PC-3 (cell line): ENCODE measurements at regions not wholly inside any gene's neighbourhood (a gene's known extent, or its start where the extent isn't known, plus 50 kb on each side); places are given as distances from the start of the nearest gene placed in this dataset.

ENCODE experiments used
- ATAC-seq: fragments of 200-7000 bp; cut with Tn5 transposase; 2 replicates; pipeline ENCODE4 v1.9.1; 2020; ENCODE audit warnings: mild to moderate bottlenecking, moderate library complexity
- BruUV-seq: library from RNA; stranded (reverse); fragments of 400-500 nt; replicated peaks from 2 replicates; lab custom pipeline; 2021; lab: Mats Ljungman, UMichigan
- CTCF ChIA-PET: fragments of 300-600 bp; sonication (Branson Sonifier 250); formaldehyde crosslinking; loops from one replicate; lab custom pipeline; 2022; ENCODE audit warnings: antibody characterized with exemption; lab: Charles Lee
- POLR2A ChIA-PET: fragments of 300-600 bp; sonication (Branson Sonifier 250); formaldehyde crosslinking; loops from one replicate; lab custom pipeline; 2022; ENCODE audit warnings: antibody characterized with exemption; ENCODE audit not compliant: unreplicated experiment; lab: Charles Lee
- DNase-seq: peaks from one replicate; pipeline ENCODE4 v3.0.0-alpha.2; 2015
- H2AFZ ChIP-seq: fragments of 300-600 bp; sonication (generic); 2 replicates; pipeline ENCODE4 v1.6.0; 2016; ENCODE audit warnings: antibody characterized with exemption, low read length
- H3F3A ChIP-seq: fragments of 300-600 bp; sonication (generic); one replicate; pipeline ENCODE4 v1.6.0; 2017; ENCODE audit warnings: antibody characterized with exemption, low read length, control low read depth, mild to moderate bottlenecking; ENCODE audit not compliant: unreplicated experiment
- H3K27ac ChIP-seq: fragments of 300-600 bp; sonication (generic); 2 replicates; pipeline ENCODE4 v1.5.1; 2016; ENCODE audit warnings: mild to moderate bottlenecking, low read length
- H3K27me3 ChIP-seq: fragments of 300-600 bp; sonication (generic); 2 replicates; pipeline ENCODE4 v1.6.1; 2016; ENCODE audit warnings: low read length, mixed read lengths
- H3K36me3 ChIP-seq: fragments of 300-600 bp; sonication (generic); 2 replicates; pipeline ENCODE4 v1.6.1; 2016; ENCODE audit warnings: low read depth, mixed run types, low read length, mixed read lengths
- H3K4me1 ChIP-seq: fragments of 300-600 bp; sonication (generic); 2 replicates; pipeline ENCODE4 v1.5.1; 2016; ENCODE audit warnings: low read length; ENCODE audit not compliant: insufficient read depth
- H3K4me2 ChIP-seq: fragments of 300-600 bp; sonication (generic); 2 replicates; pipeline ENCODE4 v1.6.0; 2016; ENCODE audit warnings: low read length
- H3K4me3 ChIP-seq: fragments of 300-600 bp; sonication (generic); 2 replicates; pipeline ENCODE4 v1.5.1; 2016; ENCODE audit warnings: mild to moderate bottlenecking, low read length, mixed read lengths
- H3K79me2 ChIP-seq: fragments of 300-600 bp; sonication (generic); 2 replicates; pipeline ENCODE4 v1.6.1; 2017; ENCODE audit warnings: low read length, mixed read lengths
- H3K9ac ChIP-seq: fragments of 300-600 bp; sonication (generic); 2 replicates; pipeline ENCODE4 v1.6.0; 2016; ENCODE audit warnings: mild to moderate bottlenecking, low read length
- H3K9me2 ChIP-seq: fragments of 300-600 bp; sonication (generic); replicated peaks from 2 replicates; pipeline ENCODE4 v1.6.1; 2016; ENCODE audit warnings: mixed run types, low read length, mixed read lengths
- H3K9me3 ChIP-seq: fragments of 300-600 bp; sonication (generic); 2 replicates; pipeline ENCODE4 v1.6.1; 2016; ENCODE audit warnings: low read length, mixed read lengths
- H4K20me1 ChIP-seq: fragments of 300-600 bp; sonication (generic); 2 replicates; pipeline ENCODE4 v1.6.1; 2016; ENCODE audit warnings: low read length, mixed read lengths
- EZH2 ChIP-seq: fragments of 300-600 bp; sonication (generic); IDR thresholded peaks from one replicate; pipeline ENCODE4 v1.6.1; 2017; ENCODE audit warnings: antibody characterized with exemption, mild to moderate bottlenecking, low read length; ENCODE audit not compliant: unreplicated experiment
- EZH2phosphoT487 ChIP-seq: fragments of 300-600 bp; sonication (generic); IDR thresholded peaks from 2 replicates; pipeline ENCODE4 v1.6.1; 2018; ENCODE audit warnings: mild to moderate bottlenecking, antibody characterized with exemption, low read length, borderline replicate concordance
- intact Hi-C: fragments of 100-400 bp; cut with micrococcal nuclease; formaldehyde crosslinking; loops from 2 replicates; pipeline ENCODE4 v1.9.0; 2023
- TF ChIP-seq, protein P1 (sequence below): fragments of 300-600 bp; sonication (generic); conservative IDR thresholded peaks from 2 replicates; pipeline ENCODE4 v1.5.1; 2017; ENCODE audit warnings: antibody characterized with exemption, low read depth, mild to moderate bottlenecking, low read length

DNA sequence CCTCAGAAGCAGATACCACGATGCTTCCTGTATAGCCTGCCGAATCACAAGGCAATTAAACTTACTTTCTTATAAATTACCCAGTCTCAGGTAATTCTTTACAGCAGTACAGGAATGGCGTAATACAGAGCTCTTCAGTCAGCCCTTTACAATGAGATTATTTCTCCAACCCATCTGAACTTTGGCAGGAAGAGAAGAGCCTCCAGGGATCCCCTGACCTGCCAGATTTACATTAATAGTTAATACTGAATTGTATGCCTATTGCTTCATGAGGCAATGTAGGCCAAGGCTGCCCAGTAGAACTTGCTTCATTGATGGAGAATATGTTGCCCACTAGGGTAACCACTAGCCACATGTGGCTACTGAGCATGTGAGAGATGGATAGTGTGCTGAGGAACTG, 608.7 kb downstream of the SH2D4B start:
- ChIA-PET CTCF (no interaction called here), POLR2A (no interaction called here)
- Histone ChIP-seq H3K9me2 (no peaks in the 10 kb centered on the region), H3K4me3 (no peak overlapping the region), H4K20me1 (no peaks in the 10 kb centered on the region), H3K79me2 (no peaks in the 10 kb centered on the region), H2AFZ (no peak overlapping the region), H3F3A (no peaks in the 10 kb centered on the region), H3K9ac (no peak overlapping the region), H3K4me1 (no peaks in the 10 kb centered on the region), H3K27me3 (no peaks in the 10 kb centered on the region), H3K36me3 (no peaks in the 10 kb centered on the region), H3K9me3 (no peaks in the 10 kb centered on the region), H3K4me2 (no peak overlapping the region), H3K27ac (no peak overlapping the region)
- TF ChIP-seq EZH2phosphoT487 (no peak), EZH2 (no peak)
- TF ChIP-seq, protein P1, sequence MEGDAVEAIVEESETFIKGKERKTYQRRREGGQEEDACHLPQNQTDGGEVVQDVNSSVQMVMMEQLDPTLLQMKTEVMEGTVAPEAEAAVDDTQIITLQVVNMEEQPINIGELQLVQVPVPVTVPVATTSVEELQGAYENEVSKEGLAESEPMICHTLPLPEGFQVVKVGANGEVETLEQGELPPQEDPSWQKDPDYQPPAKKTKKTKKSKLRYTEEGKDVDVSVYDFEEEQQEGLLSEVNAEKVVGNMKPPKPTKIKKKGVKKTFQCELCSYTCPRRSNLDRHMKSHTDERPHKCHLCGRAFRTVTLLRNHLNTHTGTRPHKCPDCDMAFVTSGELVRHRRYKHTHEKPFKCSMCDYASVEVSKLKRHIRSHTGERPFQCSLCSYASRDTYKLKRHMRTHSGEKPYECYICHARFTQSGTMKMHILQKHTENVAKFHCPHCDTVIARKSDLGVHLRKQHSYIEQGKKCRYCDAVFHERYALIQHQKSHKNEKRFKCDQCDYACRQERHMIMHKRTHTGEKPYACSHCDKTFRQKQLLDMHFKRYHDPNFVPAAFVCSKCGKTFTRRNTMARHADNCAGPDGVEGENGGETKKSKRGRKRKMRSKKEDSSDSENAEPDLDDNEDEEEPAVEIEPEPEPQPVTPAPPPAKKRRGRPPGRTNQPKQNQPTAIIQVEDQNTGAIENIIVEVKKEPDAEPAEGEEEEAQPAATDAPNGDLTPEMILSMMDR = no peak
- intact Hi-C loops = no loop called here
- ATAC-seq (no peak), DNase-seq (no peak)
- no TSS peak for BruUV-seq

DNA sequence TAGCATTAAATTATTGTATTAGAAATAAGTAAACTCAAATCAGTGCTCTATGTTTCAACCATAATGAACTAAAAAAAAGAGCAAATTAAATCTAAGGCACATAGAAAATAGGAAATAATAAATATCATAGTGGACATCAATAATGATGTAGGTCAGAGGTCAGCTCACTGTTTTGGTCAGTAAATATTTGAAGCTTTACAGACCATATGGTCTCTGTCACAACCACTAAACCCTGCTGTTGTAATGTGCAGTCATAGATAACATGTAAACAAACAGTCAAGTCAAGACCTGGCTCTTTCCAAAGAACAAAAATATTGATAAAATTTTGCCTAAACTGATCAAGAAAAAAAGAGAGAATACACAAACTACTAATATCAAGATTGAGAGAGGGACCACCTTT, 615.0 kb downstream of the SH2D4B start:
- H3F3A ChIP-seq = no peaks in the 10 kb centered on the region
- no peak for TF ChIP-seq EZH2phosphoT487
- TF ChIP-seq EZH2 = no peak
- TF ChIP-seq, protein P1 = no peak
- H3K9me3 ChIP-seq = no peaks in the 10 kb centered on the region
- H3K4me1 ChIP-seq = no peaks in the 10 kb centered on the region
- no peak for DNase-seq
- no TSS peak for BruUV-seq
- no peaks in the 10 kb centered on the region for H3K36me3 ChIP-seq
- H3K4me2 ChIP-seq = no peak overlapping the region
- H3K4me3 ChIP-seq = no peak overlapping the region
- H2AFZ ChIP-seq = no peak overlapping the region
- intact Hi-C loops = no loop called here
- H3K27ac ChIP-seq = no peak overlapping the region
- no peaks in the 10 kb centered on the region for H3K27me3 ChIP-seq
- H3K79me2 ChIP-seq = no peaks in the 10 kb centered on the region
- ChIA-PET CTCF (no interaction called here), POLR2A (no interaction called here)
- no peaks in the 10 kb centered on the region for H4K20me1 ChIP-seq
- H3K9ac ChIP-seq = no peak overlapping the region
- H3K9me2 ChIP-seq = no peaks in the 10 kb centered on the region
- ATAC-seq = no peak

DNA sequence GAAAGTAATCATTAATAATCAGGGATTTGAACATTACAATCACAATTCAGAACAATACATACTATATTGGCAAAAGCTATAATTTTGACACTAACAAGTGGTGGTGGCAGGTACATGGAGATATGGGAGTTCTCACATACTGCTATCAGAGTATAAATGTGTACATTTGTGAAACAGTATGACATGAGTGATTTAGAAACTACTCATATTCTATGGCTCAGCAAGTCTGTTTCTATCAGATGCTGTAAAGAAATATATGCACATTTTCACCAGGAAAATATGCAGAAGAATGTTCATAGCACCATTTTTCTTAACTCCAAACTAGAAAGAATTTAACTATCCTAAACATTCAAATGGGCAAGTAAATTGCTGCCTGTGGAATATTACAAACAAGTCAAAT, 620.0 kb downstream of the SH2D4B start:
- CTCF ChIA-PET = no interaction called here
- Histone ChIP-seq H3K4me1 (no peaks in the 10 kb centered on the region), H3K36me3 (no peaks in the 10 kb centered on the region), H3K4me3 (no peak overlapping the region), H2AFZ (no peak overlapping the region), H3F3A (no peaks in the 10 kb centered on the region), H3K4me2 (no peak overlapping the region), H3K79me2 (no peaks in the 10 kb centered on the region), H3K27ac (no peak overlapping the region), H3K27me3 (no peaks in the 10 kb centered on the region), H4K20me1 (no peaks in the 10 kb centered on the region), H3K9me3 (no peaks in the 10 kb centered on the region), H3K9me2 (no peaks in the 10 kb centered on the region), H3K9ac (no peak overlapping the region)
- TF ChIP-seq, protein P1 = no peak
- TF ChIP-seq EZH2phosphoT487 = no peak
- TF ChIP-seq EZH2 = no peak
- BruUV-seq = no TSS peak
- ATAC-seq = no peak
- intact Hi-C loops = no loop called here
- no peak for DNase-seq
- POLR2A ChIA-PET = no interaction called here
